OCI-LY1 (cell line): ENCODE measurements at regions not wholly inside any gene's neighbourhood (a gene's known extent, or its start where the extent isn't known, plus 50 kb on each side); places are given as distances from the start of the nearest gene placed in this dataset.

Experiments
- H2AFZ ChIP-seq: fragments of 200-600 bp; sonication (generic), shearing (Covaris generic); 2 replicates; pipeline ENCODE4 v1.6.0; 2014; ENCODE audit warnings: antibody characterized with exemption, mild to moderate bottlenecking, low read length
- H3F3A ChIP-seq: fragments of 200-600 bp; sonication (generic), shearing (Covaris generic); 2 replicates; pipeline ENCODE4 v1.6.0; 2014; ENCODE audit warnings: mild to moderate bottlenecking, antibody characterized with exemption, low read length, moderate library complexity; ENCODE audit not compliant: insufficient read depth
- H3K27ac ChIP-seq: fragments of 200-600 bp; sonication (generic); 2 replicates; pipeline ENCODE4 v1.5.1; 2014; ENCODE audit warnings: low read length, mixed run types, mild to moderate bottlenecking, low read depth; ENCODE audit not compliant: poor library complexity, severe bottlenecking
- H3K27me3 ChIP-seq: fragments of 200-600 bp; sonication (generic); 2 replicates; pipeline ENCODE4 v1.6.0; 2014; ENCODE audit warnings: antibody characterized with exemption, mild to moderate bottlenecking, low read length, moderate library complexity; ENCODE audit not compliant: insufficient read depth
- H3K36me3 ChIP-seq: fragments of 200-600 bp; sonication (generic); 2 replicates; pipeline ENCODE4 v1.6.1; 2014; ENCODE audit warnings: mild to moderate bottlenecking, antibody characterized with exemption, low read length, moderate library complexity, mixed read lengths; ENCODE audit not compliant: insufficient read depth
- H3K4me1 ChIP-seq: fragments of 200-600 bp; sonication (generic); 2 replicates; pipeline ENCODE4 v1.5.1; 2014; ENCODE audit warnings: mild to moderate bottlenecking, low read length, moderate library complexity; ENCODE audit not compliant: insufficient read depth, severe bottlenecking
- H3K4me2 ChIP-seq: fragments of 200-600 bp; sonication (generic), shearing (Covaris generic); 2 replicates; pipeline ENCODE4 v1.6.1; 2014; ENCODE audit warnings: low read length
- H3K4me3 ChIP-seq: fragments of 200-600 bp; sonication (generic); 2 replicates; pipeline ENCODE4 v1.5.1; 2014; ENCODE audit warnings: low read length, low read depth, mild to moderate bottlenecking, mixed read lengths; ENCODE audit not compliant: poor library complexity, severe bottlenecking
- H3K79me2 ChIP-seq: fragments of 200-600 bp; shearing (Covaris generic); 2 replicates; pipeline ENCODE4 v1.6.1; 2016; ENCODE audit warnings: mixed run types, low read length, mixed read lengths; ENCODE audit not compliant: insufficient read depth
- H3K9ac ChIP-seq: fragments of 200-600 bp; sonication (generic), shearing (Covaris generic); 2 replicates; pipeline ENCODE4 v1.6.1; 2014; ENCODE audit warnings: mild to moderate bottlenecking, low read length, mixed read lengths
- H3K9me2 ChIP-seq: fragments of 200-600 bp; sonication (generic), shearing (Covaris generic); 2 replicates; pipeline ENCODE4 v1.6.1; 2014; ENCODE audit warnings: low read depth, mild to moderate bottlenecking, low read length, mixed read lengths
- H3K9me3 ChIP-seq: fragments of 200-600 bp; shearing (Covaris generic); 2 replicates; pipeline ENCODE4 v1.6.1; 2014; ENCODE audit warnings: low read length, mixed read lengths
- H4K20me1 ChIP-seq: fragments of 200-600 bp; sonication (generic), shearing (Covaris generic); 2 replicates; pipeline ENCODE4 v1.6.0; 2016; ENCODE audit warnings: mild to moderate bottlenecking, low read length; ENCODE audit not compliant: insufficient read depth
- CTCF ChIP-seq: fragments of 200-600 bp; sonication (generic), shearing (Covaris generic); IDR thresholded peaks from 2 replicates; pipeline ENCODE4 v1.5.1; 2017; ENCODE audit warnings: mild to moderate bottlenecking, antibody characterized with exemption, low read length, moderate library complexity, mixed read lengths
- EZH2 ChIP-seq: fragments of 200-600 bp; sonication (generic), shearing (Covaris generic); IDR thresholded peaks from 2 replicates; pipeline ENCODE4 v1.8.0; 2017; ENCODE audit warnings: borderline replicate concordance, mixed run types, mild to moderate bottlenecking, antibody characterized with exemption, low read length, moderate library complexity, mixed read lengths

- H3K79me2 ChIP-seq, result no peaks in the 10 kb centered on the region
- TF ChIP-seq EZH2 (no peak), CTCF (no peak)
These were observed 75.4 kb downstream of the MRPL36 start for GRCh38 chr5:1723957-1724821.

GRCh38 chr5:1723476-1723875 lies 76.2 kb downstream of the MRPL36 start:
- H2AFZ ChIP-seq, result no peak overlapping the region
- H3K79me2 ChIP-seq, result no peaks in the 10 kb centered on the region
- H3K4me1 ChIP-seq, result no peaks in the 10 kb centered on the region
- H3K36me3 ChIP-seq, result peaks cover 5% of the 10 kb centered on the region; the same call in 1 of the 2 replicates
- no peak overlapping the region for H3K4me2 ChIP-seq
- H3F3A ChIP-seq, result no peaks in the 10 kb centered on the region
- TF ChIP-seq CTCF (no peak), EZH2 (no peak)
- H4K20me1 ChIP-seq, result no peaks in the 10 kb centered on the region
- H3K27ac ChIP-seq, result no peak overlapping the region
- no peaks in the 10 kb centered on the region for H3K9me2 ChIP-seq
- peaks cover 8% of the 10 kb centered on the region for H3K9me3 ChIP-seq
- H3K9ac ChIP-seq, result no peak overlapping the region
- no peak overlapping the region for H3K4me3 ChIP-seq
- H3K27me3 ChIP-seq, result no peaks in the 10 kb centered on the region; the same call in 1 of the 2 replicates

More at GRCh38 chr5:1723957-1724821, 75.4 kb downstream of the MRPL36 start:
- H3K4me3 ChIP-seq, result no peak overlapping the region
- no peaks in the 10 kb centered on the region for H3F3A ChIP-seq
- no peaks in the 10 kb centered on the region for H3K4me1 ChIP-seq
- H3K36me3 ChIP-seq, result peaks cover 2% of the 10 kb centered on the region; the same call in 1 of the 2 replicates
- no peaks in the 10 kb centered on the region; the same call in 1 of the 2 replicates for H3K27me3 ChIP-seq
- no peak overlapping the region for H2AFZ ChIP-seq
- H4K20me1 ChIP-seq, result no peaks in the 10 kb centered on the region
- H3K4me2 ChIP-seq, result no peak overlapping the region
- peaks cover under 1% of the 10 kb centered on the region; the same call in 1 of the 2 replicates for H3K9me3 ChIP-seq
- H3K27ac ChIP-seq, result no peak overlapping the region
- H3K9me2 ChIP-seq, result no peaks in the 10 kb centered on the region
- H3K9ac ChIP-seq, result no peak overlapping the region

GRCh38 chr5:1722877-1723276 lies 76.8 kb downstream of the MRPL36 start:
- H3K27me3 ChIP-seq, result no peaks in the 10 kb centered on the region; the same call in 1 of the 2 replicates
- H3K9ac ChIP-seq, result no peak overlapping the region
- H3K79me2 ChIP-seq, result no peaks in the 10 kb centered on the region
- H3K4me1 ChIP-seq, result no peaks in the 10 kb centered on the region
- H3K4me3 ChIP-seq, result no peak overlapping the region
- no peaks in the 10 kb centered on the region for H3F3A ChIP-seq
- TF ChIP-seq CTCF (no peak), EZH2 (no peak)
- H3K27ac ChIP-seq, result no peak overlapping the region
- H3K4me2 ChIP-seq, result no peak overlapping the region
- H2AFZ ChIP-seq, result no peak overlapping the region
- H3K9me2 ChIP-seq, result no peaks in the 10 kb centered on the region
- H4K20me1 ChIP-seq, result no peaks in the 10 kb centered on the region
- H3K9me3 ChIP-seq, result peaks cover 8% of the 10 kb centered on the region
- H3K36me3 ChIP-seq, result peaks cover 5% of the 10 kb centered on the region; the same call in 1 of the 2 replicates
